ENCODE measurements at regions not wholly inside any gene's neighbourhood (a gene's known extent, or its start where the extent isn't known, plus 50 kb on each side); places are given as distances from the start of the nearest gene placed in this dataset.

DNA sequence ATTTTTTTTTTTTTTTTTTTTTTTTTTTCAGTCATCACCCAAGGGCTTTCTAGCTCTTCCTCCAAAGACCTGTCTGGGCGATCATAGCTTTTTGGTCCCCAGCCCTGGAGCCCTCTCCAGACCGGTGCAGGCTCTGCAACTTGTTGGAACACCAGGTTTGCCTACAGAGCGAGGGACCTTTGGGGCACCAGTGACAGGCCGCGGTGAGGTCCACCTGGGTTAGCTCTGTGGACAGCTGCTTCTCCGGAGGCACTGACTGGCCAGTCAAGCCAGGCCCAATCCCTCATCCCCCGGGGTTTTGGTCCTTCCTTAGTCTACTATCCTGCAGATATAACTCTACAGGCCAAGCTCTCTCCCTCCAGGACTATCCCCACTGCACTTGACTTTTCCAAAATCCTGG lies 86.8 kb upstream of the SMNDC1 start:
- no peaks in the 10 kb centered on the region for H3K36me3 ChIP-seq (ENCODE audit: control insufficient read depth in 4 of 4, insufficient read depth in 3 of 4, low read depth in 1 of 4, low read length in 3 of 4)
- TF ChIP-seq, protein P1, sequence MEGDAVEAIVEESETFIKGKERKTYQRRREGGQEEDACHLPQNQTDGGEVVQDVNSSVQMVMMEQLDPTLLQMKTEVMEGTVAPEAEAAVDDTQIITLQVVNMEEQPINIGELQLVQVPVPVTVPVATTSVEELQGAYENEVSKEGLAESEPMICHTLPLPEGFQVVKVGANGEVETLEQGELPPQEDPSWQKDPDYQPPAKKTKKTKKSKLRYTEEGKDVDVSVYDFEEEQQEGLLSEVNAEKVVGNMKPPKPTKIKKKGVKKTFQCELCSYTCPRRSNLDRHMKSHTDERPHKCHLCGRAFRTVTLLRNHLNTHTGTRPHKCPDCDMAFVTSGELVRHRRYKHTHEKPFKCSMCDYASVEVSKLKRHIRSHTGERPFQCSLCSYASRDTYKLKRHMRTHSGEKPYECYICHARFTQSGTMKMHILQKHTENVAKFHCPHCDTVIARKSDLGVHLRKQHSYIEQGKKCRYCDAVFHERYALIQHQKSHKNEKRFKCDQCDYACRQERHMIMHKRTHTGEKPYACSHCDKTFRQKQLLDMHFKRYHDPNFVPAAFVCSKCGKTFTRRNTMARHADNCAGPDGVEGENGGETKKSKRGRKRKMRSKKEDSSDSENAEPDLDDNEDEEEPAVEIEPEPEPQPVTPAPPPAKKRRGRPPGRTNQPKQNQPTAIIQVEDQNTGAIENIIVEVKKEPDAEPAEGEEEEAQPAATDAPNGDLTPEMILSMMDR (IDR thresholded peaks at IDR 0.05; ENCODE audit: low read depth, low read length, missing input control): no peak
- TF ChIP-seq SP1 (IDR thresholded peaks at IDR 0.05) (no peak), YY1 (IDR thresholded peaks at IDR 0.05) (no peak), FOXA1 (IDR thresholded peaks at IDR 0.05) (no peak)
- TF ChIP-seq, protein P2, sequence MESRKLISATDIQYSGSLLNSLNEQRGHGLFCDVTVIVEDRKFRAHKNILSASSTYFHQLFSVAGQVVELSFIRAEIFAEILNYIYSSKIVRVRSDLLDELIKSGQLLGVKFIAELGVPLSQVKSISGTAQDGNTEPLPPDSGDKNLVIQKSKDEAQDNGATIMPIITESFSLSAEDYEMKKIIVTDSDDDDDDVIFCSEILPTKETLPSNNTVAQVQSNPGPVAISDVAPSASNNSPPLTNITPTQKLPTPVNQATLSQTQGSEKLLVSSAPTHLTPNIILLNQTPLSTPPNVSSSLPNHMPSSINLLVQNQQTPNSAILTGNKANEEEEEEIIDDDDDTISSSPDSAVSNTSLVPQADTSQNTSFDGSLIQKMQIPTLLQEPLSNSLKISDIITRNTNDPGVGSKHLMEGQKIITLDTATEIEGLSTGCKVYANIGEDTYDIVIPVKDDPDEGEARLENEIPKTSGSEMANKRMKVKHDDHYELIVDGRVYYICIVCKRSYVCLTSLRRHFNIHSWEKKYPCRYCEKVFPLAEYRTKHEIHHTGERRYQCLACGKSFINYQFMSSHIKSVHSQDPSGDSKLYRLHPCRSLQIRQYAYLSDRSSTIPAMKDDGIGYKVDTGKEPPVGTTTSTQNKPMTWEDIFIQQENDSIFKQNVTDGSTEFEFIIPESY (IDR thresholded peaks at IDR 0.05): no peak
- no peak for DNase-seq (ENCODE audit: low spot score)

DNA sequence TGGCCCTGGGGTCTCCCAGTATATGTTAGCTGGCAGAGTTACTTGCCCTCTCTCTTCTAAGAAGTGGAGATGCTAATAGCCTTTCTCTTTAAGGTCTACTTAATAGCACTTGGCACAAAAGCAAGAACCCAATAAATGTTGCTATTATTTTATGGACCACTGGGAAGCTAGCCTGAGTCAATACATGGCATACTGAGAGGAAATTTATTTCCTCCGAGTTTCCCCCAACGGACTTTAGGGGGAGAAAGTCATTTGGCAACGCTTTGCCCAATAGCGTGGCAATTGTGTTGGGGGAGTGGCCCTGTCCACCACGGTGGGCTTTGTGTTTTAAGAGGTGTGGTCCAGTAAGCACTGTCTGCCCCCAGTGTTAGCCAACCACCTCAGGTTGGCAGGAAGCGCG lies 87.4 kb upstream of the SMNDC1 start:
- DNase-seq (ENCODE audit: low spot score): no peak
- H3K27ac ChIP-seq (ENCODE audit: low read depth in 1 of 2, low read length in 2 of 2): no peak overlapping the region
- H3K36me3 ChIP-seq (ENCODE audit: control insufficient read depth in 4 of 4, insufficient read depth in 3 of 4, low read depth in 1 of 4, low read length in 3 of 4): no peaks in the 10 kb centered on the region
- no peak overlapping the region for H3K4me3 ChIP-seq (ENCODE audit: low read depth in 1 of 3, low read length in 3 of 3)
- H3K4me1 ChIP-seq (ENCODE audit: control insufficient read depth in 4 of 4, insufficient read depth in 4 of 4, low read length in 3 of 4): peaks cover 2 to 14% (median 8%) of the 10 kb centered on the region in 4 donors
- no peaks in the 10 kb centered on the region for H3K9me3 ChIP-seq (ENCODE audit: control insufficient read depth in 4 of 4, low read length in 3 of 4)
- no peak overlapping the region for H3K9ac ChIP-seq (ENCODE audit: low read depth in 1 of 2, low read length in 2 of 2)
- TF ChIP-seq RAD21 (IDR thresholded peaks at IDR 0.05): no peak
- TF ChIP-seq TAF1 (conservative IDR thresholded peaks at IDR 0.05): no peak
- no peak for TF ChIP-seq RXRA (IDR thresholded peaks at IDR 0.05)
- no peak for TF ChIP-seq EGR1 (IDR thresholded peaks at IDR 0.05; ENCODE audit: low read depth in 2 of 2)
- TF ChIP-seq, protein P3, sequence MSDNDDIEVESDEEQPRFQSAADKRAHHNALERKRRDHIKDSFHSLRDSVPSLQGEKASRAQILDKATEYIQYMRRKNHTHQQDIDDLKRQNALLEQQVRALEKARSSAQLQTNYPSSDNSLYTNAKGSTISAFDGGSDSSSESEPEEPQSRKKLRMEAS (IDR thresholded peaks at IDR 0.05): no peak
- TF ChIP-seq, protein P4, sequence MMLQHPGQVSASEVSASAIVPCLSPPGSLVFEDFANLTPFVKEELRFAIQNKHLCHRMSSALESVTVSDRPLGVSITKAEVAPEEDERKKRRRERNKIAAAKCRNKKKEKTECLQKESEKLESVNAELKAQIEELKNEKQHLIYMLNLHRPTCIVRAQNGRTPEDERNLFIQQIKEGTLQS (IDR thresholded peaks at IDR 0.05): no peak
- TF ChIP-seq, protein P5, sequence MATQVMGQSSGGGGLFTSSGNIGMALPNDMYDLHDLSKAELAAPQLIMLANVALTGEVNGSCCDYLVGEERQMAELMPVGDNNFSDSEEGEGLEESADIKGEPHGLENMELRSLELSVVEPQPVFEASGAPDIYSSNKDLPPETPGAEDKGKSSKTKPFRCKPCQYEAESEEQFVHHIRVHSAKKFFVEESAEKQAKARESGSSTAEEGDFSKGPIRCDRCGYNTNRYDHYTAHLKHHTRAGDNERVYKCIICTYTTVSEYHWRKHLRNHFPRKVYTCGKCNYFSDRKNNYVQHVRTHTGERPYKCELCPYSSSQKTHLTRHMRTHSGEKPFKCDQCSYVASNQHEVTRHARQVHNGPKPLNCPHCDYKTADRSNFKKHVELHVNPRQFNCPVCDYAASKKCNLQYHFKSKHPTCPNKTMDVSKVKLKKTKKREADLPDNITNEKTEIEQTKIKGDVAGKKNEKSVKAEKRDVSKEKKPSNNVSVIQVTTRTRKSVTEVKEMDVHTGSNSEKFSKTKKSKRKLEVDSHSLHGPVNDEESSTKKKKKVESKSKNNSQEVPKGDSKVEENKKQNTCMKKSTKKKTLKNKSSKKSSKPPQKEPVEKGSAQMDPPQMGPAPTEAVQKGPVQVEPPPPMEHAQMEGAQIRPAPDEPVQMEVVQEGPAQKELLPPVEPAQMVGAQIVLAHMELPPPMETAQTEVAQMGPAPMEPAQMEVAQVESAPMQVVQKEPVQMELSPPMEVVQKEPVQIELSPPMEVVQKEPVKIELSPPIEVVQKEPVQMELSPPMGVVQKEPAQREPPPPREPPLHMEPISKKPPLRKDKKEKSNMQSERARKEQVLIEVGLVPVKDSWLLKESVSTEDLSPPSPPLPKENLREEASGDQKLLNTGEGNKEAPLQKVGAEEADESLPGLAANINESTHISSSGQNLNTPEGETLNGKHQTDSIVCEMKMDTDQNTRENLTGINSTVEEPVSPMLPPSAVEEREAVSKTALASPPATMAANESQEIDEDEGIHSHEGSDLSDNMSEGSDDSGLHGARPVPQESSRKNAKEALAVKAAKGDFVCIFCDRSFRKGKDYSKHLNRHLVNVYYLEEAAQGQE (IDR thresholded peaks at IDR 0.05): no peak
- no peak for TF ChIP-seq HNF4G (IDR thresholded peaks at IDR 0.05)
- TF ChIP-seq YY1 (IDR thresholded peaks at IDR 0.05): no peak
- no peak for TF ChIP-seq JUND (IDR thresholded peaks at IDR 0.05)
- TF ChIP-seq NR2F2 (IDR thresholded peaks at IDR 0.05): no peak
- TF ChIP-seq, protein P1 (IDR thresholded peaks at IDR 0.05; ENCODE audit: low read depth, low read length, missing input control): no peak
- no peaks in the 10 kb centered on the region for H3K27me3 ChIP-seq (ENCODE audit: control insufficient read depth in 4 of 4, insufficient read depth in 4 of 4, low read length in 3 of 4)
- WGBS: 82% methylated on average over 7 of the region's 7 CpGs

More for the DNA sequence above, 86.8 kb upstream of the SMNDC1 start:
- H3K9me3 ChIP-seq (ENCODE audit: control insufficient read depth in 4 of 4, low read length in 3 of 4): no peaks in the 10 kb centered on the region
- WGBS: 95% methylated on average over 7 of the region's 7 CpGs
- no peak overlapping the region for H3K4me3 ChIP-seq (ENCODE audit: low read depth in 1 of 3, low read length in 3 of 3)
- H3K27me3 ChIP-seq (ENCODE audit: control insufficient read depth in 4 of 4, insufficient read depth in 4 of 4, low read length in 3 of 4): no peaks in the 10 kb centered on the region
- no peak overlapping the region for H3K27ac ChIP-seq (ENCODE audit: low read depth in 1 of 2, low read length in 2 of 2)
- peaks cover 2 to 13% (median 8%) of the 10 kb centered on the region in 4 donors for H3K4me1 ChIP-seq (ENCODE audit: control insufficient read depth in 4 of 4, insufficient read depth in 4 of 4, low read length in 3 of 4)
- H3K9ac ChIP-seq (ENCODE audit: low read depth in 1 of 2, low read length in 2 of 2): no peak overlapping the region

Measured in liver (tissue), 8 donors.